ENCODE measurements at regions not wholly inside any gene's neighbourhood (a gene's known extent, or its start where the extent isn't known, plus 50 kb on each side); places are given as distances from the start of the nearest gene placed in this dataset.
"Not testable (repeated sequence)": the region's sequence is repeated elsewhere in the genome, so short reads cannot be mapped to it uniquely, and the experiment has no call there.

DNA sequence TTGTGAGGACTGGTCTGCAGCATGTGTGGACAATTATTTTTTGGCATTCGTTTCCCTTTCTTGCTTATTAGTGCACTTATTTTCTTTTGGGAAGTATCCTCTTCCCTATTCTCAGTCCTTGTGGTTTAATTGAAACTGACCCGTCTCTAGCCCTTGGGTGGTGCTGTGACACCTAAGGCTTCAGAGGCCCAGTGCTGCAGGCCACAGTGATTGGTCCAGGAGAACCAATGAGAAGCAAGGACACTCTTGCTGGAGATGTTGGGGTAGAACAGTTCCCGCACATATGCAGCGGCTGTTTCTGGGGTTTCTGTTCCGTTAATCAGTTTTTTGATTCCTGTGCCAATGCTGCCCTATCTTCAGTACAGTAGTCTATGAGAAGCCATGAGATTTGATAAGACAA lies 195.3 kb downstream of the IL20RB start:
- TF ChIP-seq EP300 (IDR thresholded peaks at IDR 0.05), result not testable (repeated sequence)
- TF ChIP-seq, protein P1, sequence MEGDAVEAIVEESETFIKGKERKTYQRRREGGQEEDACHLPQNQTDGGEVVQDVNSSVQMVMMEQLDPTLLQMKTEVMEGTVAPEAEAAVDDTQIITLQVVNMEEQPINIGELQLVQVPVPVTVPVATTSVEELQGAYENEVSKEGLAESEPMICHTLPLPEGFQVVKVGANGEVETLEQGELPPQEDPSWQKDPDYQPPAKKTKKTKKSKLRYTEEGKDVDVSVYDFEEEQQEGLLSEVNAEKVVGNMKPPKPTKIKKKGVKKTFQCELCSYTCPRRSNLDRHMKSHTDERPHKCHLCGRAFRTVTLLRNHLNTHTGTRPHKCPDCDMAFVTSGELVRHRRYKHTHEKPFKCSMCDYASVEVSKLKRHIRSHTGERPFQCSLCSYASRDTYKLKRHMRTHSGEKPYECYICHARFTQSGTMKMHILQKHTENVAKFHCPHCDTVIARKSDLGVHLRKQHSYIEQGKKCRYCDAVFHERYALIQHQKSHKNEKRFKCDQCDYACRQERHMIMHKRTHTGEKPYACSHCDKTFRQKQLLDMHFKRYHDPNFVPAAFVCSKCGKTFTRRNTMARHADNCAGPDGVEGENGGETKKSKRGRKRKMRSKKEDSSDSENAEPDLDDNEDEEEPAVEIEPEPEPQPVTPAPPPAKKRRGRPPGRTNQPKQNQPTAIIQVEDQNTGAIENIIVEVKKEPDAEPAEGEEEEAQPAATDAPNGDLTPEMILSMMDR (IDR thresholded peaks at IDR 0.05), result not testable (repeated sequence)

Measured in upper lobe of left lung (tissue), 4 donors.